ENCODE measurements at regions not wholly inside any gene's neighbourhood (a gene's known extent, or its start where the extent isn't known, plus 50 kb on each side); places are given as distances from the start of the nearest gene placed in this dataset.

DNA sequence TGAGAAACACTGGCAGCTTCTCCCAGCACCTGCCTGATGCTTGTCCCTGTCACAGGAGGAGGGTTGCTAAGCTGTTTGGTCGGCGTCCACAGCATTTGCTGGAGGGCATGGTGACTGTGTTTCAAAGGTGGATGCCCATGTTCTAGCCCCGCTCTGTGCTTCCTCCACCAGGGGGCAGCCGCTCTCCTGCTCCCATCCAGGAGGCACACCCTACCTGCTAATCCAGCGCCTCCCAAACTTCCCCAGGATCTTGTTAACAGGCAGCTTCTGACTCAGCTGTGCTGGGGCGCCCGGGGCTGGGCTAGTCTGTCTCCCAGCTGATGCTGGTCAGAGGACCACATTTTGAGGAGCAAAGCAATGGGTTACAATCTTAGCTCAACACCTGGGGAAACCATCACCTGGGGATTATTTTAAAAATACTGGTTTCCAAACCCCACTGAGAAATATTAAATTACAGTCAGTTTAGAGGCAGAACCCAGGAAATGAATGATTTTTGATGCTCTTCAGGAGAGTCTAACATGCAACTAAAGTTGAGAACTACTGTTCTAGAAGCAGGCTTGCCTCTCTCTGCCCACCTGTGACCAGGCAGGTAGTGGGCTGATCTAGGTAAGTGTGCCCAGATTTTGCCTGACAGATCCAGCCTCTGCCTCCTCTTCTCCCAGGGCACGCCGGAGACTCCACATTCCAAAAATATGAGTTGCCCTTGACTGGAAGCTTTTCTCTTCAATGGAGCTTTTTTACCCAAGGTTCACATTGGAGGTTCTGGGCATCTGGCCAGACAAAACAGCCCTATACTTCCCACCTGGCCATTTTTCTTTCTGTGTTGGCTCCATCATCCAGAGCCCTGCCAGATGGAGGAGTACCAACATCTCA lies 92.7 kb upstream of the GPR26 start:
- DNase-seq (ENCODE audit: low read depth): peak; percentile 77

GRCh38 chr10:123574109-123574698 lies 92.0 kb upstream of the GPR26 start:
- DNase-seq (ENCODE audit: low read depth): no peak

DNA sequence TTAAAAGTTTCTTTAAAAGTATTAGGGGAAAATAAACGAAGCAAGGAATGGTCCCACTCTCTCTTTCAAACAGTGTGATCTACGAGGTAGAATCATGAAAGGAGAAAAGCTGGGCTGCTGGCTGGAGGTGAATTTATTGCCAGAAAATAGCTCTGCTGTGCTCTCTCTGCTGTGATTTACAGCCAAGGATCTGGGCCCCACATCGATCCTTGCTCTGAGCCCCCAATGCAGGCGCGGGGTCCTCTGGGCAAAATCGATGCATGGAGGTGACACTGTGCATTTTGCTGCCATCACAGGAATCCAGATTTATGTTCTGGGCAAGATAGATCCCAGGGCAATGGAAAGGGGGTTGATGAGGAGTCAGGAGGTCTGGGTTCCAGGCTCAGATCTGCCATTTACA lies 91.0 kb upstream of the GPR26 start:
- DNase-seq (ENCODE audit: low read depth): no peak

- no peak for DNase-seq (ENCODE audit: low read depth)
Measured at GRCh38 chr10:123576706-123577105, 89.4 kb upstream of the GPR26 start.

- no peak for DNase-seq (ENCODE audit: low read depth)
Measured at GRCh38 chr10:123577921-123578461, 88.2 kb upstream of the GPR26 start.

- DNase-seq (ENCODE audit: low read depth): no peak
Measured at GRCh38 chr10:123578721-123579120, 87.4 kb upstream of the GPR26 start.

DNA sequence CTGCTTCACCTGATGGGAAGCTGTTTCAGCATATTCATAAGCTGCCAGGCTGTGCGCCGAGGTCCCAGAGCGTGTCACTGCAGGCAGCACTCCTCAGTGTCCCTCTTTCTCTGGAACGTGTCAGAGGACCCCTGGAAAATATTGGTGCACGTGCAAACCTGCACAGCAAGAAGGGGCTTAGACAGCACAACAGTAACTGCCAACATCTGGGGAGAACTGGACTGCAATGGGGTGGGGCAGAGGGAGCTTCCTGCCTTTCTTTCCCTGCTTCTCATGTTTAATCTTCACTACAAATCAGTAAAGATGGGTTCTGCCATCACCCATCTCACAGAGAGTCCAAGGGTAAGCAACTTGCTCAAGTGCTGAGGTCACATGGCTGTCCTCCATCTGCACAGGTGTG lies 86.5 kb upstream of the GPR26 start:
- DNase-seq (ENCODE audit: low read depth): no peak

GRCh38 chr10:123580426-123580825 lies 85.7 kb upstream of the GPR26 start:
- no peak for DNase-seq (ENCODE audit: low read depth)

DNA sequence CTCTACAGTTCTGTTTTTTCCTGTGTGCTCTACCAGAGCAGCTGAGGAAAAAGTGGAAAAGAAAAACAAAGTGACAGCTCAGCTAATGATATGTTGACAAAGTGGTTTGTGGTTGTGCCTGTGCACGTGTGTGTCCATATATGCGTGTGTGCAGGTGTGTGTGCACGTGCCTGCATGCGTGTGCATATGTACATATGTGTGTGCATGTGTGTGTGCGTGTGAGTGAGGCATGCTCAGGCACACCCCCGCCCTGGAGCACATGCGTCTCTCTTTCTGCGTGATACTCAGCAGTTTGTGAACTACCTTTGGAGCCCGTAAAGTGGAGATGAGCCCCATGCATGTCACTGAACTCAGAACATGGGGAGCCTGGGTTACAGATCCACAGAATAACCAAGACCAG lies 84.5 kb upstream of the GPR26 start:
- no peak for DNase-seq (ENCODE audit: low read depth)

GRCh38 chr10:123582084-123582989 lies 83.8 kb upstream of the GPR26 start:
- DNase-seq (ENCODE audit: low read depth): peak; percentile 69

DNA sequence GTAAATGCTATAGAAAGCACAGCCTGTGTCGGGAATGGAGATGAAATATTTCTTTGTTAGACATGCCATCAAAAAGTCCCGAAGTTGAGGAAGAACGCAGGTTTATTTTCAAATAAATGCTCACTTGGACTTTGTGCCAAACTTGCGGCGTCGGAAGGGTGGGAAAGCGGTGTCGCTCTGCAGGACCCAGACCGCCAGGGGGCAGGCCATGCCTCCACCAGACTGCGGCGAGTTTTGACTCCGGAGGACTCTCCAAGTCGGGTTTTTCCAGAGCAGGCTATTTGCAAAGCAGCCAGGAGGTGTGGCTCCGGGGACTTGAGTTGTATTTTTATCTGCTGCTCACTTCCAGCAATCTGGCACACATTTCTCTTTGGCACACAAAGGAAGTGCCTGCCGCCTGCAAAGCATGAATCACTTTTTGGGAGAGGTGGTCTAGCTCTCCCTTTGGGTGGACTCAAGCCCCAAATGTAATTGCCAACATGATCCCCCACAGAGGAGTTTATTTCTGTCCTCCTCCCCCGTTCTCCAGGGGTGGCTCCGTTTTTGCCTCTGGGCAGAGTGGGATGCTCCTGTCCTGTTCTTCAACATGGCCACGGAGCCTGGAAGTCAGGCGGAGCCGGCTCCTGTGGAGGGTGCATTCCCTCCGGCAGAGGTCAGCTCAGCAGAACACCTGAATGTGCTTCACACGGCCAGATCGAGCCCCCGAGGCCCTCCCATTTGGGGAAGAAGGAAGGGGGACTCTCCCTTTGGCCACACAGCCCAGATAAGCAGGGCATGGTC lies 82.3 kb upstream of the GPR26 start:
- DNase-seq (ENCODE audit: low read depth): peak; percentile 85

GRCh38 chr10:123584419-123584775 lies 81.8 kb upstream of the GPR26 start:
- no peak for DNase-seq (ENCODE audit: low read depth)

- no peak for DNase-seq (ENCODE audit: low read depth)
Measured at GRCh38 chr10:123585477-123586445, 80.4 kb upstream of the GPR26 start.

DNA sequence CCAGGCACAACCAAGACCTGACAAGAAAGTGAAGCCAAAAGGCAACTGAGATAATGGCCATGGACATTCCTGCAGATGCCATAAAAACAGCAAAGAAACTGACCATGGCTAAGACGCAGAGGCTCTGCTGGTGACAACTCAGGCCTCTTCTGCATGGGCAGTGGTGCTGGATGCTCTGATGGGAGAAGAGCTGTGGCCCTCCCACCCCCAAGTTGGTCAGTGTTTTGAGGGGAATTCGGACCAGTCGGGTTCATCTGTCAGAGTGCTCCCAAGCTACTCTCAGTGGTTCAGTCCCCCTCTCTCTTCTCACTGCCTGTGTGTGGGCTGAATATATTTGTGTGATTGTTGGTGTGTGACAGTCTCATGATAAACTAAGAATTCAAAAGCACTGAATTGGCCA lies 79.0 kb upstream of the GPR26 start:
- DNase-seq (ENCODE audit: low read depth): no peak

DNA sequence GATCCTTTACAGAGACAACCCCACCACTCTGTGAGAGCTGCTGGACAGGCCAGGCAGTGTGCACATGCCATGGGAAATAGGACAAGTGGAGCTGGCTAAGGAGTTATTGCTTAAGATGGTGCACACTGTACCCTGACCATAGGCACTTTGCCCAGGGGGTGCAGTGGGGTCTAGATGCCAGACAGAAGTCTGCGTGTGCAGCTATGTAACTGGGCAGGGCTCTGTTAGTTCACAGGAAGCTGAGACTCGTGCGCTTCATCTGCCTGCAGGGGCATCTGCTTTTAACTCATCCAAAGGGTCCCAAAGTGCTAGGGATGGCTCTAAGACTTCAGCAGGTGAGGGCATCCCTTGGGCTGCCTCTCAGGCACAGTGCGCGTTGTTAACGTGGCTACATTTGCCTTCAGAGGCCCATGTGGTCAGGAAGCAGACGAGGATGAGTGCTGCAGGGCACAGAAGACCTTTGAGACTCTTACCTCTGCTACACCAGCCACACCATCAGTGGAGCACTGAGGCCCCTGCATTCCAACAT lies 77.7 kb upstream of the GPR26 start:
- no peak for DNase-seq (ENCODE audit: low read depth)

- no peak for DNase-seq (ENCODE audit: low read depth)
Measured at GRCh38 chr10:123595661-123596060, 70.5 kb upstream of the GPR26 start.

- no peak for DNase-seq (ENCODE audit: low read depth)
Measured at GRCh38 chr10:123597676-123598075, 68.5 kb upstream of the GPR26 start.

- DNase-seq (ENCODE audit: low read depth): no peak
Measured at GRCh38 chr10:123599366-123599849, 66.7 kb upstream of the GPR26 start.

DNA sequence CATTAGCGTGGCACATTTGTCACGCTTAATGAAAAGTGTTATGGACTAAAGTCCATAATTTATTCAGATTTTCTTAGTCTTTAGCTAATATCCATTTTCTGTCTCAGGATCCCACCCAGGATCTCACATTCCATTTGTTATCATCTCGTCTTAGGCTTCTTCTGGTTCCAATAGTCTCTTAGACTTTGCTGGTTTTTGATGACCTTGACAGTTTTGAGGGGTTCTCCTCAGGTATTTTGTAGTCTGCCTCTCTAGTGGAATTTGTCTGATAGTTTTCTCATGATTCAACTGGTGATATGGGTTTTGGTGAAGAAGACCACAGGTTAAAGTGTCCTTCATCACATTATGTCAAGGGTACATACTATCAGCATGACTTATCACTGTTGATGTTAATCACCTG lies 66.0 kb upstream of the GPR26 start:
- DNase-seq (ENCODE audit: low read depth): no peak

GRCh38 chr10:123603130-123603529 lies 63.0 kb upstream of the GPR26 start:
- no peak for DNase-seq (ENCODE audit: low read depth)
